Activated naive CD4-positive, alpha-beta T cell treated with anti-CD3 and anti-CD28 coated beads, Interleukin-2, amount 10 ng/mL, durations not matched to agents 7 days and 5 days (primary cell): ENCODE measurements at regions not wholly inside any gene's neighbourhood (a gene's known extent, or its start where the extent isn't known, plus 50 kb on each side); places are given as distances from the start of the nearest gene placed in this dataset.

Experiments used
- CTCF ChIA-PET: fragments of 350-600 bp; sonication (Branson Sonifier 250); formaldehyde crosslinking; loops from one replicate; lab custom pipeline; 2021; ENCODE audit warnings: antibody characterized with exemption; lab: Charles Lee
- DNase-seq: peaks from one replicate; pipeline ENCODE4 v3.0.0-alpha.2; 2020
- H3K27ac Mint-ChIP-seq: one replicate; pipeline ENCODE4 v1.8.0; 2021; ENCODE audit warnings: mild to moderate bottlenecking, moderate library complexity, mixed read lengths
- H3K27me3 Mint-ChIP-seq: one replicate; pipeline ENCODE4 v1.8.0; 2021; ENCODE audit warnings: mild to moderate bottlenecking, mixed read lengths
- H3K36me3 Mint-ChIP-seq: one replicate; pipeline ENCODE4 v1.8.0; 2021; ENCODE audit warnings: mixed read lengths
- H3K4me1 Mint-ChIP-seq: one replicate; pipeline ENCODE4 v1.8.0; 2021; ENCODE audit warnings: mixed read lengths
- H3K4me3 Mint-ChIP-seq: one replicate; pipeline ENCODE4 v1.8.0; 2021; ENCODE audit warnings: mild to moderate bottlenecking, moderate library complexity, mixed read lengths
- H3K9me3 Mint-ChIP-seq: one replicate; pipeline ENCODE4 v1.8.0; 2021; ENCODE audit warnings: mixed read lengths

- no peak overlapping the region for H3K4me3 Mint-ChIP-seq
- H3K27ac Mint-ChIP-seq: no peak overlapping the region
- H3K9me3 Mint-ChIP-seq: no peaks in the 10 kb centered on the region
- DNase-seq: no peak
- CTCF ChIA-PET: no interaction called here
- no peaks in the 10 kb centered on the region for H3K36me3 Mint-ChIP-seq
- no peaks in the 10 kb centered on the region for H3K4me1 Mint-ChIP-seq
- H3K27me3 Mint-ChIP-seq: no peaks in the 10 kb centered on the region
Measured at GRCh38 chr4:147378780-147379179, 102.1 kb upstream of the EDNRA start.

GRCh38 chr4:147381749-147382148, 99.1 kb upstream of the EDNRA start:
- DNase-seq: no peak
- Mint-ChIP-seq H3K9me3 (no peaks in the 10 kb centered on the region), H3K27ac (no peak overlapping the region), H3K36me3 (no peaks in the 10 kb centered on the region), H3K4me1 (no peaks in the 10 kb centered on the region), H3K4me3 (no peak overlapping the region), H3K27me3 (no peaks in the 10 kb centered on the region)
- CTCF ChIA-PET: no interaction called here

GRCh38 chr4:147388018-147388417, 92.9 kb upstream of the EDNRA start:
- Mint-ChIP-seq H3K4me3 (no peak overlapping the region), H3K36me3 (no peaks in the 10 kb centered on the region), H3K9me3 (no peaks in the 10 kb centered on the region), H3K27me3 (no peaks in the 10 kb centered on the region), H3K4me1 (no peaks in the 10 kb centered on the region), H3K27ac (no peak overlapping the region)
- DNase-seq: no peak
- CTCF ChIA-PET: no interaction called here

- Mint-ChIP-seq H3K27me3 (no peaks in the 10 kb centered on the region), H3K4me1 (no peaks in the 10 kb centered on the region), H3K27ac (no peak overlapping the region), H3K4me3 (no peak overlapping the region), H3K36me3 (no peaks in the 10 kb centered on the region), H3K9me3 (no peaks in the 10 kb centered on the region)
- CTCF ChIA-PET: no interaction called here
- DNase-seq: no peak
Measured at GRCh38 chr4:147396105-147396504, 84.8 kb upstream of the EDNRA start.

DNA sequence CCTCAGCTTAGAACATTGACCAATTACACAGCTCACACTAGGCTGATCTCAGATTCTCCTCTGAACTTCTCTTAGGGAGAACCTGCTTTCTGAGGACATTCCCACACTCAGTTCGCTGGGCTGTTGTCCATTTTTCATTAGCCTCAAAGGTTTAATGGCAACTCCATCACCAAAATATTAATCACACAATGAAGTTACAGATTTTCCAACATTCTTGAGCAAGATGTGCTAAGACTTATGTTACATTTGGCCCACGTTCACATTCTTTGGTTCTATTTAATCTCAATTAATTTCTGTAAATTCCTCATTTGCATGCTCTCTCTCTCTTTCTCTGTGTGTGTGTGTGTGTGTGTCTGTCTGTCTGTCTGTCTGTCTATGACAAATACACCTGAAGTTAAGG, 82.3 kb upstream of the EDNRA start:
- H3K4me1 Mint-ChIP-seq: no peaks in the 10 kb centered on the region

GRCh38 chr4:147400721-147401120, 80.2 kb upstream of the EDNRA start:
- H3K27me3 Mint-ChIP-seq: no peaks in the 10 kb centered on the region
- H3K4me3 Mint-ChIP-seq: no peak overlapping the region
- CTCF ChIA-PET: no interaction called here
- H3K27ac Mint-ChIP-seq: no peak overlapping the region
- H3K9me3 Mint-ChIP-seq: no peaks in the 10 kb centered on the region
- no peaks in the 10 kb centered on the region for H3K4me1 Mint-ChIP-seq
- H3K36me3 Mint-ChIP-seq: no peaks in the 10 kb centered on the region
- DNase-seq: no peak

More for the DNA sequence above, 82.3 kb upstream of the EDNRA start:
- Mint-ChIP-seq H3K4me3 (no peak overlapping the region), H3K27me3 (no peaks in the 10 kb centered on the region), H3K27ac (no peak overlapping the region), H3K36me3 (no peaks in the 10 kb centered on the region), H3K9me3 (no peaks in the 10 kb centered on the region)
- CTCF ChIA-PET: no interaction called here
- no peak for DNase-seq

- no peak for DNase-seq
- Mint-ChIP-seq H3K36me3 (no peaks in the 10 kb centered on the region), H3K27me3 (no peaks in the 10 kb centered on the region), H3K4me3 (no peak overlapping the region), H3K9me3 (no peaks in the 10 kb centered on the region), H3K27ac (no peak overlapping the region), H3K4me1 (no peaks in the 10 kb centered on the region)
- CTCF ChIA-PET: no interaction called here
Measured at GRCh38 chr4:147401221-147401620, 79.7 kb upstream of the EDNRA start.

GRCh38 chr4:147407261-147408045, 73.4 kb upstream of the EDNRA start:
- Mint-ChIP-seq H3K4me3 (no peak overlapping the region), H3K9me3 (no peaks in the 10 kb centered on the region), H3K4me1 (no peaks in the 10 kb centered on the region), H3K27ac (no peak overlapping the region), H3K27me3 (no peaks in the 10 kb centered on the region), H3K36me3 (no peaks in the 10 kb centered on the region)
- CTCF ChIA-PET: no interaction called here
- DNase-seq: no peak

DNA sequence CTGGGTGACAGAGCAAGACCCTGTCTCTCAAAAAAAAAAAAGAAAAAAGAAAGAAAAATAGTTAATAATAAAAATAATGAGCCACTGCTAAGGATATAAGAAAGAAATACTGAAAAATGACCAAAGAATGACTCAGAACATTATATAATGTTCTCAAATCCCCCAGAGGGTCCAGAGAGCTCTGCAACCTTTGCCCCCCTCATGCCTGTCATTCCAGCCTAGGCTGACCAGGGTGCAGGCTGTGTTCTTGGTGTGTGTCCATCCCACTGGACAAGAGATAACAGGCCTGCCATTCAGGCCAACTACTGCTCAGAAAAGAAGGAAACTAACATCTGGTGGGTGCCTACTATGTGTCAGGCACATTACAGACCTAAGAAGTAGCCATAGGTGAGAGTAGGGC, 72.7 kb upstream of the EDNRA start:
- H3K27me3 Mint-ChIP-seq: no peaks in the 10 kb centered on the region
- H3K9me3 Mint-ChIP-seq: no peaks in the 10 kb centered on the region
- H3K4me3 Mint-ChIP-seq: no peak overlapping the region
- CTCF ChIA-PET: no interaction called here
- H3K36me3 Mint-ChIP-seq: no peaks in the 10 kb centered on the region
- DNase-seq: no peak
- H3K4me1 Mint-ChIP-seq: no peaks in the 10 kb centered on the region
- H3K27ac Mint-ChIP-seq: no peak overlapping the region

DNA sequence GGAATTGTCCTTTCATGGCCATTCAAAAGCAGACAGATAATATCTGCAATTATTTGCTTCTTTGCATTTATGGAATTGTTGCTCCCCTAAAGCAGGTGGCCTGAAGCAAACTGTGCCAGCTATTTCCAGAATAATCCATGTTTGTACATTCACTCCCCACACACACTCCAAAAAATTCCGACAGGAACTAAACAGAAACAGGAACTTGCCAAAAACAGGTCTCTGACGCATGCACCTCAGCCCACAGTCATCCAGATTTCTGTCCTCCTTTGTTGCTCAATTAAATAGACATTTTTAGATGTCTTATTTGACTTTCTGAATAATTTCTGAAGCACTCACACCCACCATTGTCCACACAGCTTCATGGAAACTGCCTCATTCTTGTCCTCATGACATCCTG, 71.5 kb upstream of the EDNRA start:
- Mint-ChIP-seq H3K27me3 (no peaks in the 10 kb centered on the region), H3K9me3 (no peaks in the 10 kb centered on the region), H3K4me1 (no peaks in the 10 kb centered on the region), H3K36me3 (no peaks in the 10 kb centered on the region), H3K27ac (no peak overlapping the region), H3K4me3 (no peak overlapping the region)
- CTCF ChIA-PET: no interaction called here
- no peak for DNase-seq

- Mint-ChIP-seq H3K27me3 (no peaks in the 10 kb centered on the region), H3K36me3 (no peaks in the 10 kb centered on the region)
Measured at GRCh38 chr4:147418226-147418625, 62.7 kb upstream of the EDNRA start.

DNA sequence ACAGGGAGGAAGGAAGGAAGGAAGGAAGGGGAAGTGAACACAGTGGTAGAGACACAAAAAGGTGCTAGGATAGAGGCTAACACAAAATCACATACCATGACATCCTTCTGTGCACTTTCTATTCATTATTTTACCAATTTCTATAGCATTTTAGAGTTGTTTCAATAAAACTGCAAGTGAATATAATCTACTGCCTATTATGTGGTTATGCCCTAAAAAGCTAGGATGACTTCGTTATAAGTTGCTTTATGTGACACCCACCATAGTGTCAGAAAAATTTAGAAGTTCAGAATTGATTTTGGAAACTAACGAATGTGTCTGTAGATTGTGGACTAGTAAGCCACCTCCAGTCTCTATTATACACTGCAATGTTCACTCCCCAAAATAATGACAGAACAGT, 59.4 kb upstream of the EDNRA start:
- Mint-ChIP-seq H3K4me3 (no peak overlapping the region), H3K27me3 (no peaks in the 10 kb centered on the region), H3K27ac (no peak overlapping the region), H3K36me3 (no peaks in the 10 kb centered on the region), H3K4me1 (no peaks in the 10 kb centered on the region), H3K9me3 (peaks cover 1% of the 10 kb centered on the region)
- no peak for DNase-seq
- CTCF ChIA-PET: no interaction called here

More at GRCh38 chr4:147418226-147418625, 62.7 kb upstream of the EDNRA start:
- Mint-ChIP-seq H3K4me3 (no peak overlapping the region), H3K4me1 (no peaks in the 10 kb centered on the region), H3K9me3 (peaks cover 1% of the 10 kb centered on the region), H3K27ac (no peak overlapping the region)
- no peak for DNase-seq
- CTCF ChIA-PET: interaction anchor here (0.5 kb wide), 1 partner anchor 9 kb away, joined by 3 read pairs; no protein-coding TSS in a partner anchor

- no peaks in the 10 kb centered on the region for H3K36me3 Mint-ChIP-seq
- no peak for DNase-seq
- H3K9me3 Mint-ChIP-seq: peaks cover 1% of the 10 kb centered on the region
- no peak overlapping the region for H3K4me3 Mint-ChIP-seq
- H3K27ac Mint-ChIP-seq: no peak overlapping the region
- CTCF ChIA-PET: no interaction called here
- H3K27me3 Mint-ChIP-seq: no peaks in the 10 kb centered on the region
- H3K4me1 Mint-ChIP-seq: no peaks in the 10 kb centered on the region
Measured at GRCh38 chr4:147423229-147423628, 57.7 kb upstream of the EDNRA start.

GRCh38 chr4:147425019-147425418, 55.9 kb upstream of the EDNRA start:
- Mint-ChIP-seq H3K36me3 (no peaks in the 10 kb centered on the region), H3K27me3 (no peaks in the 10 kb centered on the region), H3K4me1 (no peaks in the 10 kb centered on the region), H3K9me3 (peaks cover 1% of the 10 kb centered on the region), H3K4me3 (no peak overlapping the region), H3K27ac (no peak overlapping the region)
- CTCF ChIA-PET: no interaction called here
- no peak for DNase-seq

DNA sequence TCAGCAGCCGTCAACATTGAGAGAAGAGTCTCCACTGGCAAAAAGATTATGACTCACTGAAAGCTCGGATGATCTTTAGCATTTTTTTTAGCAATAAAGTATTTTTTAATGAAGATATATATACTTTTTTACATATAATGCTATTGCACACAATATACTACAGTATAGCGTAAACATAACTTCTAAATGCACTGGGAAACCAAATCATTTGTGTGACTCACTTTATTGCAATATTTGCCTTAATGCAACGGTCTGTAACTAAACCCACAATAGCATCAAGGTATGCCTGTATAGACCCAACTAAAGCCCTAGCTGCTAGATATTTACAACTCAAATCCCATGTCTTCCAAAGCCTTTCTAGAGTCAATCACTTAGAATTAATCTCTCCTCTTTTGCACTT, 52.3 kb upstream of the EDNRA start:
- no peak for DNase-seq
- CTCF ChIA-PET: no interaction called here
- Mint-ChIP-seq H3K9me3 (no peaks in the 10 kb centered on the region), H3K36me3 (no peaks in the 10 kb centered on the region), H3K27ac (no peak overlapping the region), H3K27me3 (no peaks in the 10 kb centered on the region), H3K4me3 (no peak overlapping the region), H3K4me1 (no peaks in the 10 kb centered on the region)
